Thyroid gland (tissue), 4 donors: ENCODE measurements at regions not wholly inside any gene's neighbourhood (a gene's known extent, or its start where the extent isn't known, plus 50 kb on each side); places are given as distances from the start of the nearest gene placed in this dataset.

Source experiments
- POLR2A ChIP-seq, 2 donors: fragments of 450-650 bp; IDR thresholded peaks; one replicate each; pipeline ENCODE4 v1.6.1; 2017; ENCODE audit warnings: antibody characterized with exemption in 2 of 2, mild to moderate bottlenecking in 2 of 2, moderate library complexity in 1 of 2
- TF ChIP-seq, protein P1 (sequence below), 6 experiments: fragments of 200-600 bp in 3 of 6; fragments of 450-650 bp in 3 of 6; sonication (generic) in 3 of 6; IDR thresholded peaks; one replicate each; pipeline ENCODE4 v1.5.1; 2016 to 2019; ENCODE audit warnings: antibody characterized with exemption in 6 of 6, mild to moderate bottlenecking in 2 of 6, inconsistent platforms in 1 of 6, moderate library complexity in 1 of 6

- TF ChIP-seq, protein P1, sequence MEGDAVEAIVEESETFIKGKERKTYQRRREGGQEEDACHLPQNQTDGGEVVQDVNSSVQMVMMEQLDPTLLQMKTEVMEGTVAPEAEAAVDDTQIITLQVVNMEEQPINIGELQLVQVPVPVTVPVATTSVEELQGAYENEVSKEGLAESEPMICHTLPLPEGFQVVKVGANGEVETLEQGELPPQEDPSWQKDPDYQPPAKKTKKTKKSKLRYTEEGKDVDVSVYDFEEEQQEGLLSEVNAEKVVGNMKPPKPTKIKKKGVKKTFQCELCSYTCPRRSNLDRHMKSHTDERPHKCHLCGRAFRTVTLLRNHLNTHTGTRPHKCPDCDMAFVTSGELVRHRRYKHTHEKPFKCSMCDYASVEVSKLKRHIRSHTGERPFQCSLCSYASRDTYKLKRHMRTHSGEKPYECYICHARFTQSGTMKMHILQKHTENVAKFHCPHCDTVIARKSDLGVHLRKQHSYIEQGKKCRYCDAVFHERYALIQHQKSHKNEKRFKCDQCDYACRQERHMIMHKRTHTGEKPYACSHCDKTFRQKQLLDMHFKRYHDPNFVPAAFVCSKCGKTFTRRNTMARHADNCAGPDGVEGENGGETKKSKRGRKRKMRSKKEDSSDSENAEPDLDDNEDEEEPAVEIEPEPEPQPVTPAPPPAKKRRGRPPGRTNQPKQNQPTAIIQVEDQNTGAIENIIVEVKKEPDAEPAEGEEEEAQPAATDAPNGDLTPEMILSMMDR (IDR thresholded peaks at IDR 0.05), result no peak
- no peak for TF ChIP-seq POLR2A (IDR thresholded peaks at IDR 0.05)
Measured at GRCh38 chr2:223182356-223182755, 130.4 kb downstream of the KCNE4 start.
